ENCODE measurements at regions not wholly inside any gene's neighbourhood (a gene's known extent, or its start where the extent isn't known, plus 50 kb on each side); places are given as distances from the start of the nearest gene placed in this dataset.

GRCh38 chr4:14313757-14314156, 686.2 kb upstream of the BOD1L1 start:
- TF ChIP-seq, protein P1, sequence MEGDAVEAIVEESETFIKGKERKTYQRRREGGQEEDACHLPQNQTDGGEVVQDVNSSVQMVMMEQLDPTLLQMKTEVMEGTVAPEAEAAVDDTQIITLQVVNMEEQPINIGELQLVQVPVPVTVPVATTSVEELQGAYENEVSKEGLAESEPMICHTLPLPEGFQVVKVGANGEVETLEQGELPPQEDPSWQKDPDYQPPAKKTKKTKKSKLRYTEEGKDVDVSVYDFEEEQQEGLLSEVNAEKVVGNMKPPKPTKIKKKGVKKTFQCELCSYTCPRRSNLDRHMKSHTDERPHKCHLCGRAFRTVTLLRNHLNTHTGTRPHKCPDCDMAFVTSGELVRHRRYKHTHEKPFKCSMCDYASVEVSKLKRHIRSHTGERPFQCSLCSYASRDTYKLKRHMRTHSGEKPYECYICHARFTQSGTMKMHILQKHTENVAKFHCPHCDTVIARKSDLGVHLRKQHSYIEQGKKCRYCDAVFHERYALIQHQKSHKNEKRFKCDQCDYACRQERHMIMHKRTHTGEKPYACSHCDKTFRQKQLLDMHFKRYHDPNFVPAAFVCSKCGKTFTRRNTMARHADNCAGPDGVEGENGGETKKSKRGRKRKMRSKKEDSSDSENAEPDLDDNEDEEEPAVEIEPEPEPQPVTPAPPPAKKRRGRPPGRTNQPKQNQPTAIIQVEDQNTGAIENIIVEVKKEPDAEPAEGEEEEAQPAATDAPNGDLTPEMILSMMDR (IDR thresholded peaks at IDR 0.05), result no peak
- TF ChIP-seq POLR2A (IDR thresholded peaks at IDR 0.05) (no peak), EP300 (IDR thresholded peaks at IDR 0.05) (no peak)

All from tibial nerve (tissue), 4 donors.